Coronary artery (tissue), 2 donors: ENCODE measurements at regions not wholly inside any gene's neighbourhood (a gene's known extent, or its start where the extent isn't known, plus 50 kb on each side); places are given as distances from the start of the nearest gene placed in this dataset.
"Not testable (repeated sequence)": the region's sequence is repeated elsewhere in the genome, so short reads cannot be mapped to it uniquely, and the experiment has no call there.

Experiments
- DNase-seq: peaks from one replicate; pipeline ENCODE4 v3.0.0-alpha.2; 2017; ENCODE audit warnings: low spot score
- H3K27ac ChIP-seq, 2 donors: fragments of 200-600 bp; sonication (generic); one replicate each; pipeline ENCODE4 v1.5.1; 2016 to 2019
- H3K4me3 ChIP-seq: fragments of 200-600 bp; sonication (generic); 2 replicates; pipeline ENCODE4 v1.5.1; 2016; ENCODE audit warnings: mild to moderate bottlenecking, moderate library complexity
- CTCF ChIP-seq: fragments of 200-600 bp; sonication (generic); IDR thresholded peaks from one replicate; pipeline ENCODE4 v1.5.1; 2019; ENCODE audit warnings: antibody characterized with exemption

GRCh38 chr12:46965137-46965536 lies 114.3 kb upstream of the PCED1B start:
- H3K4me3 ChIP-seq = peak overlapping the region; percentile 42
- no peak for DNase-seq
- no peak for TF ChIP-seq CTCF
- H3K27ac ChIP-seq = peak overlapping the region in 1 of 2 donors; percentile 0

- no peak for DNase-seq
- no peak overlapping the region for H3K27ac ChIP-seq
- no peak for TF ChIP-seq CTCF
- H3K4me3 ChIP-seq = no peak overlapping the region
Measured at GRCh38 chr12:46965880-46966279, 113.5 kb upstream of the PCED1B start.

DNA sequence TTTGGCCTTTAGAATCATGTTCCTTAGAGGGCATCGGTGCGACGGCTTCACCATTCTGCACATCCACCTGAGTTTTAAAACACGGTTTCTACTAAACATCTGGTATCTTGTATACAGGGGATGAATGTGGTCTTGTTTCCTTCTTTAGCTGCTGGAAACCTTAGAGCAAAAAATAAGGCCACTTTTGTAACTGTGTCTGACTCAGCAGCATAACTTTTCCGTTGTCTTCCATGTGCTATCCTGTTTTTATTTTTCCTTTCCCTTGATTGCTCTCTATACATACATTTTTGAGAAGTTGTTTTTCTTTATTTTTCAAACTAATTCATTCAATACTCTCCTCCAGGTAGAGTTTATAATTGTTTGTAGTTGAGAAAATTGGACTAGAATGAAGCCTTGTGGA lies 108.8 kb upstream of the PCED1B start:
- H3K4me3 ChIP-seq = no peak overlapping the region
- no peak for DNase-seq
- no peak overlapping the region for H3K27ac ChIP-seq
- no peak for TF ChIP-seq CTCF

GRCh38 chr12:46973937-46974336 lies 105.5 kb upstream of the PCED1B start:
- H3K4me3 ChIP-seq, DNase-seq, H3K27ac ChIP-seq: not testable (repeated sequence)

DNA sequence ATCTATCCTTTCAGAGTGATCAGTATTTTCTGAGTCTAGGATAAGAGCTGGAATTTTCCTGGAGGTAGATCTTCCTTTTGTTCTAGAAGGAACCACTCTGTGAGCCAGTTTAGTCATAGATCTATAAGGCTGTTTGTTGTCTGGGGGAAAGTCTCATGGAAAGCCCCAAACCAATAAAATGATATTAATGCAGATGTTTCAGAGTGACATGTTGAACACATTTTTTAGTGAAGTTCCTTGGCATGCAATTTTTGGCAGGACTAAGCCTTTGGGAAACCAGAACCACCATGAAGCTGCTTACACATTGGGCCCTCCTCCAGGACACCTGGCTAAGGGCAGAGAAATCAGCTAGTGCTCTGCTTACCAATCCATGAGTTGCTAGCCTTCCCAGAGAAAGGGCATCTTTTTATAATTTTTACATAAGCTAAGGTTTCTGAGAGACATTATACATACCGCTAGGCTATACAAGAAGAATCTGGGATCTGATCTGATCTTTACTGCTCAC lies 101.5 kb upstream of the PCED1B start:
- no peak for TF ChIP-seq CTCF
- H3K4me3 ChIP-seq = no peak overlapping the region
- DNase-seq = no peak

DNA sequence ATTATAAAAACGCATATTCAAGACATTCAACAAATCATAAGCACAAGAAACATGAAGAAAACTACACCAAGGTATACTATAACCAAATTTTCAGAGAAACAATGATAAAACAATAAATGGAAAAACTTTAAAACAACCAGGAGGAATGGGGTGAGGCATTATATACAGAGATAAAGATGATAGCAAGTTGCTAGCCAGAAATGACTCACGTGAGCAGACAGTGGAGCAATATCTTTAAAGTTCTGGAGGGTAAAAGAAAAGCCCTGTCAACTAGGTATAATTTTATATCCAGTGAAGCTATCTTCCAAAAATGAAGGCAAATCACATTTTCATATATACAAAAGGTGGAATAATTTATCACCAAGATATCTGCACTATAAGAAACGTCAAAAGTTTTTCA lies 97.8 kb upstream of the PCED1B start:
- no peak for DNase-seq
- no peak for TF ChIP-seq CTCF
- no peak overlapping the region for H3K27ac ChIP-seq
- H3K4me3 ChIP-seq = no peak overlapping the region

More for the DNA sequence above, 101.5 kb upstream of the PCED1B start:
- no peak overlapping the region for H3K27ac ChIP-seq

GRCh38 chr12:46982629-46983392 lies 96.6 kb upstream of the PCED1B start:
- TF ChIP-seq CTCF = no peak
- no peak for DNase-seq
- Histone ChIP-seq H3K27ac (no peak overlapping the region), H3K4me3 (no peak overlapping the region)
